Suppressor macrophage (primary cell): ENCODE measurements at regions not wholly inside any gene's neighbourhood (a gene's known extent, or its start where the extent isn't known, plus 50 kb on each side); places are given as distances from the start of the nearest gene placed in this dataset.
"Not testable (repeated sequence)": the region's sequence is repeated elsewhere in the genome, so short reads cannot be mapped to it uniquely, and the experiment has no call there.

Experiments
- DNase-seq, 4 experiments: peaks; one replicate each; pipeline ENCODE4 v3.0.0-alpha.2; 2020 to 2022

GRCh38 chr2:195300631-195301030 lies 356.4 kb upstream of the SLC39A10 start:
- no peak for DNase-seq

- DNase-seq: no peak
Measured at GRCh38 chr2:195299600-195299999, 357.4 kb upstream of the SLC39A10 start.

GRCh38 chr2:195296490-195296889 lies 360.5 kb upstream of the SLC39A10 start:
- no peak for DNase-seq

- DNase-seq: no peak
Measured at GRCh38 chr2:195289081-195289480, 367.9 kb upstream of the SLC39A10 start.

GRCh38 chr2:195279840-195280427 lies 377.1 kb upstream of the SLC39A10 start:
- no peak for DNase-seq

GRCh38 chr2:195270466-195271039 lies 386.5 kb upstream of the SLC39A10 start:
- no peak for DNase-seq

GRCh38 chr2:195269220-195269619 lies 387.8 kb upstream of the SLC39A10 start:
- no peak for DNase-seq

GRCh38 chr2:195257979-195258378 lies 399.0 kb upstream of the SLC39A10 start:
- DNase-seq: no peak

GRCh38 chr2:195252018-195252417 lies 405.0 kb upstream of the SLC39A10 start:
- no peak for DNase-seq

GRCh38 chr2:195251214-195251613 lies 405.8 kb upstream of the SLC39A10 start:
- no peak for DNase-seq

- DNase-seq: no peak
Measured at GRCh38 chr2:195238826-195239225, 418.2 kb upstream of the SLC39A10 start.

GRCh38 chr2:195238379-195238778 lies 418.6 kb upstream of the SLC39A10 start:
- DNase-seq: no peak

- not testable (repeated sequence) for DNase-seq
Measured at GRCh38 chr2:195228547-195228946, 428.5 kb upstream of the SLC39A10 start.

- no peak for DNase-seq
Measured at GRCh38 chr2:195214072-195214471, 443.0 kb upstream of the SLC39A10 start.

GRCh38 chr2:195212586-195212985 lies 444.4 kb upstream of the SLC39A10 start:
- no peak for DNase-seq

- no peak for DNase-seq
Measured at GRCh38 chr2:195202163-195202845, 454.7 kb upstream of the SLC39A10 start.

GRCh38 chr2:195199864-195200263 lies 457.2 kb upstream of the SLC39A10 start:
- no peak for DNase-seq

- no peak for DNase-seq
Measured at GRCh38 chr2:195181059-195181705, 475.8 kb upstream of the SLC39A10 start.

GRCh38 chr2:195168369-195168768 lies 488.7 kb upstream of the SLC39A10 start:
- no peak for DNase-seq

- no peak for DNase-seq
Measured at GRCh38 chr2:195164930-195165329, 492.1 kb upstream of the SLC39A10 start.

GRCh38 chr2:195162918-195163317 lies 494.1 kb upstream of the SLC39A10 start:
- no peak for DNase-seq

- DNase-seq: no peak
Measured at GRCh38 chr2:195162194-195162593, 494.8 kb upstream of the SLC39A10 start.

- no peak for DNase-seq
Measured at GRCh38 chr2:195160963-195161362, 496.1 kb upstream of the SLC39A10 start.

GRCh38 chr2:195151711-195152110 lies 505.3 kb upstream of the SLC39A10 start:
- no peak for DNase-seq
